GM12878 (cell line): ENCODE measurements at regions not wholly inside any gene's neighbourhood (a gene's known extent, or its start where the extent isn't known, plus 50 kb on each side); places are given as distances from the start of the nearest gene placed in this dataset.

Experiments
- E4F1 ChIP-seq: fragments of 450-650 bp; IDR thresholded peaks from 2 replicates; pipeline ENCODE4 v1.6.1; 2018; ENCODE audit warnings: borderline replicate concordance, mild to moderate bottlenecking; ENCODE audit not compliant: partially characterized antibody
- IRF3 ChIP-seq: fragments of 450-650 bp; IDR thresholded peaks from 2 replicates; pipeline ENCODE4 v1.6.1; 2014; ENCODE audit warnings: mild to moderate bottlenecking
- KAT2A ChIP-seq: conservative IDR thresholded peaks from 2 replicates; pipeline ENCODE4 v1.6.1; 2011; ENCODE audit warnings: low read depth, low read length; ENCODE audit not compliant: control insufficient read depth
- MEF2A ChIP-seq: IDR thresholded peaks from 2 replicates; pipeline ENCODE4 v1.6.1; 2011; ENCODE audit warnings: low read depth, mild to moderate bottlenecking, low read length, moderate library complexity; ENCODE audit not compliant: insufficient read depth
- NFYB ChIP-seq: IDR thresholded peaks from 2 replicates; pipeline ENCODE4 v1.6.1; 2011; ENCODE audit warnings: low read depth, mild to moderate bottlenecking, low read length, improper control_type of control experiment, moderate library complexity; ENCODE audit not compliant: insufficient read depth
- RCOR1 ChIP-seq: conservative IDR thresholded peaks from 2 replicates; pipeline ENCODE4 v1.6.1; 2012; ENCODE audit warnings: low read depth, low read length, improper control_type of control experiment
- TAF1 ChIP-seq: IDR thresholded peaks from 2 replicates; pipeline ENCODE4 v1.6.1; 2011; ENCODE audit warnings: mild to moderate bottlenecking, low read depth, low read length, borderline replicate concordance
- TARDBP ChIP-seq: IDR thresholded peaks from 2 replicates; pipeline ENCODE4 v1.6.1; 2016; ENCODE audit warnings: borderline replicate concordance
- USF2 ChIP-seq: IDR thresholded peaks from 2 replicates; pipeline ENCODE4 v1.6.1; 2011; ENCODE audit warnings: low read depth, low read length, improper control_type of control experiment, borderline replicate concordance

- TF ChIP-seq KAT2A (no peak), RCOR1 (no peak), TAF1 (no peak), IRF3 (no peak), NFYB (no peak), MEF2A (no peak), E4F1 (no peak), TARDBP (no peak), USF2 (no peak)
Measured at GRCh38 chr20:39588148-39588757, 626.1 kb downstream of the DHX35 start (continued).
